ENCODE measurements at regions not wholly inside any gene's neighbourhood (a gene's known extent, or its start where the extent isn't known, plus 50 kb on each side); places are given as distances from the start of the nearest gene placed in this dataset.

GRCh38 chr4:126947536-126947935 is 685.2 kb upstream of the INTU start:
- TF ChIP-seq, protein P1, sequence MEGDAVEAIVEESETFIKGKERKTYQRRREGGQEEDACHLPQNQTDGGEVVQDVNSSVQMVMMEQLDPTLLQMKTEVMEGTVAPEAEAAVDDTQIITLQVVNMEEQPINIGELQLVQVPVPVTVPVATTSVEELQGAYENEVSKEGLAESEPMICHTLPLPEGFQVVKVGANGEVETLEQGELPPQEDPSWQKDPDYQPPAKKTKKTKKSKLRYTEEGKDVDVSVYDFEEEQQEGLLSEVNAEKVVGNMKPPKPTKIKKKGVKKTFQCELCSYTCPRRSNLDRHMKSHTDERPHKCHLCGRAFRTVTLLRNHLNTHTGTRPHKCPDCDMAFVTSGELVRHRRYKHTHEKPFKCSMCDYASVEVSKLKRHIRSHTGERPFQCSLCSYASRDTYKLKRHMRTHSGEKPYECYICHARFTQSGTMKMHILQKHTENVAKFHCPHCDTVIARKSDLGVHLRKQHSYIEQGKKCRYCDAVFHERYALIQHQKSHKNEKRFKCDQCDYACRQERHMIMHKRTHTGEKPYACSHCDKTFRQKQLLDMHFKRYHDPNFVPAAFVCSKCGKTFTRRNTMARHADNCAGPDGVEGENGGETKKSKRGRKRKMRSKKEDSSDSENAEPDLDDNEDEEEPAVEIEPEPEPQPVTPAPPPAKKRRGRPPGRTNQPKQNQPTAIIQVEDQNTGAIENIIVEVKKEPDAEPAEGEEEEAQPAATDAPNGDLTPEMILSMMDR (IDR thresholded peaks at IDR 0.05), result no peak
- TF ChIP-seq POLR2A (IDR thresholded peaks at IDR 0.05) (no peak), POLR2AphosphoS5 (IDR thresholded peaks at IDR 0.05) (no peak), EP300 (IDR thresholded peaks at IDR 0.05) (no peak)

Data from suprapubic skin (tissue), 4 donors.